Astrocyte of the cerebellum (primary cell): ENCODE measurements at regions not wholly inside any gene's neighbourhood (a gene's known extent, or its start where the extent isn't known, plus 50 kb on each side); places are given as distances from the start of the nearest gene placed in this dataset.
A peak's percentile ranks its signal among the peaks of the same experiment; 100 is the strongest.

ENCODE experiments used
- DNase-seq: peaks from one replicate; pipeline ENCODE4 v3.0.0-alpha.2; 2011; ENCODE audit warnings: low read depth
- H3K4me3 ChIP-seq: 2 replicates; pipeline ENCODE4 v1.5.1; 2011; ENCODE audit warnings: mild to moderate bottlenecking, low read depth, low read length, moderate library complexity
- in situ Hi-C: cut with HindIII; loops from 2 replicates; pipeline ENCODE4 v1.10.0; 2017; ENCODE audit warnings: low sequenced_read_pairs
- TF ChIP-seq, protein P1 (sequence below): IDR thresholded peaks from 2 replicates; pipeline ENCODE4 v1.5.1; 2012; ENCODE audit warnings: low read length, low read depth, moderate library complexity, mild to moderate bottlenecking; ENCODE audit errors: missing control alignments

DNA sequence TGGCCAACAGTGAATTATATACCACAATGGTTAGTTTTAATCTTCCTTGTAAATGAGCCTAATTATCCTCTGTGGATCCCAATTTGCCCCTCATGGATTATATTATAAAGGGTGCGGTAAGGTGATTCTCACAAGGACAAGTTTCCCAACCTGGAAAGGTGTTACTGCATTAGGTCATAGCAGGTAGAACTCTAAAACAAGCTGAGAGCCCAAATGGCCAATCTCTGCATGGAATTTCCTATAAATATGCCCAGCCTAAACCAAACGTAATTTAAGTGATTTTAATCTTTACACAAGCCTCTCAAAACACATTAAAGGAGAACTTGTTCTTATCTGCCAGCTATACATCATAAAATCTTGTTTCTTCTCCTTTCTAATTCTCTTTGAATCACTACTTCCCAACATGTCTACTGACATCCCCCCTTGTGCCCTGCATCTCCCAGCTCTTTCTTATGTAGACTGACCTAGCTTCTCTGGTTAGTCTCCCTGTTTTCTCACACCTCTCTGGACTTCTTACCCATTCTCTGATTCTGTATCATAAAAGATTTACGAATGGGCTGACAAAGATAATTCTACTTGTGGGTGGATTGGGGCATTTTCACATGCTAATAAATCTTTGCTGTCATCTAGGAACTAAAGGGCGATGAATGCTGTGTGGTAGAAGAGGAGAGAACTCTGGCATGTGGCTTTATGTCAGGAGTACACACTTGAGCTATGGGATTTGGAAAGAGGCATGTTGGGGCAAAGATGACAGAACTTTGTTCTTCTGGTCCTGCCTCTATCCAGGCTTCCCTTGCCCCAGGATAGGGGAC, 94.3 kb upstream of the PGRMC2 start:
- TF ChIP-seq, protein P1, sequence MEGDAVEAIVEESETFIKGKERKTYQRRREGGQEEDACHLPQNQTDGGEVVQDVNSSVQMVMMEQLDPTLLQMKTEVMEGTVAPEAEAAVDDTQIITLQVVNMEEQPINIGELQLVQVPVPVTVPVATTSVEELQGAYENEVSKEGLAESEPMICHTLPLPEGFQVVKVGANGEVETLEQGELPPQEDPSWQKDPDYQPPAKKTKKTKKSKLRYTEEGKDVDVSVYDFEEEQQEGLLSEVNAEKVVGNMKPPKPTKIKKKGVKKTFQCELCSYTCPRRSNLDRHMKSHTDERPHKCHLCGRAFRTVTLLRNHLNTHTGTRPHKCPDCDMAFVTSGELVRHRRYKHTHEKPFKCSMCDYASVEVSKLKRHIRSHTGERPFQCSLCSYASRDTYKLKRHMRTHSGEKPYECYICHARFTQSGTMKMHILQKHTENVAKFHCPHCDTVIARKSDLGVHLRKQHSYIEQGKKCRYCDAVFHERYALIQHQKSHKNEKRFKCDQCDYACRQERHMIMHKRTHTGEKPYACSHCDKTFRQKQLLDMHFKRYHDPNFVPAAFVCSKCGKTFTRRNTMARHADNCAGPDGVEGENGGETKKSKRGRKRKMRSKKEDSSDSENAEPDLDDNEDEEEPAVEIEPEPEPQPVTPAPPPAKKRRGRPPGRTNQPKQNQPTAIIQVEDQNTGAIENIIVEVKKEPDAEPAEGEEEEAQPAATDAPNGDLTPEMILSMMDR, result no peak
- DNase-seq, result no peak
- in situ Hi-C loops, result no loop called here
- no peak overlapping the region for H3K4me3 ChIP-seq

DNA sequence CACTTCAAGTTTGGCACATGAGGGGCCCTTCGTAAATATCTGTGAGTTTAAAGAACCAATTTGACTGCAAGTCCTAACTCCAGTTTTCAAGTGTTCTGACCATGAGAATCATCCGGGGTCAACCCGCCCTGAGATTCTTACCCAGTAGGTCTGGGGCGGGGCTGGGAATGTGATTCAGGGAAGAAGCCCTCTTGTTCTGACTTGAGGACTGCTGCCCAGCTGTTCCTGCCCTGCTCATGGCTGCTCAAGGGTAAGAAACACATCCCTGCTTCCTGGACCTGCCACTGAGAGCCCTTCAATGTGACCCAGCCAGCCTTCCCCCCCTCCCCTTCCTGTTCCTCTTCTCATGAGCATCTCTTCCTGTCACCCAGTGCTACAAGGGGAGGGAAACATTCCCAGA, 92.7 kb upstream of the PGRMC2 start:
- TF ChIP-seq, protein P1, result no peak
- in situ Hi-C loops, result no loop called here
- no peak overlapping the region for H3K4me3 ChIP-seq

DNA sequence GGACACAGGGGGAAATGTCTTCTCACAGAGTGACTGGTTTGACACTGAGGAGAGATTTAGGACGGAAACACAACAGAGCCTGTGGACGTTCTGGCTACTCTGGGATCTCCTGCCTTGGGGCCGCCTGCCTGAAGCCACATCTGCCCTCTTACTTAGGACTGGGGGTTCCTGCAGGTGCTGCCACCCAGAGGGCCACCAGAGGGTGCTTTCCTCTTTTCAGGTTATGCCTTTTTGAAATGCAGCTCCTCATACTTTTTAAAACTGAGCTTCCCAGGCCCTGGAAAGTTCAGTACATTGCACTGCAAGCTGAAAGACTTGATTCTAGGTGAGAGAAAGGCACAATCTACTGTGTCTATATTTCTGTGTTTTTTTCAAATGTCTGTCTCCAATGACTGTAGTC, 92.2 kb upstream of the PGRMC2 start:
- H3K4me3 ChIP-seq, result no peak overlapping the region
- in situ Hi-C loops, result no loop called here
- TF ChIP-seq, protein P1, result peak; percentile 62
- DNase-seq, result no peak

More for the DNA sequence above, 92.7 kb upstream of the PGRMC2 start:
- no peak for DNase-seq

DNA sequence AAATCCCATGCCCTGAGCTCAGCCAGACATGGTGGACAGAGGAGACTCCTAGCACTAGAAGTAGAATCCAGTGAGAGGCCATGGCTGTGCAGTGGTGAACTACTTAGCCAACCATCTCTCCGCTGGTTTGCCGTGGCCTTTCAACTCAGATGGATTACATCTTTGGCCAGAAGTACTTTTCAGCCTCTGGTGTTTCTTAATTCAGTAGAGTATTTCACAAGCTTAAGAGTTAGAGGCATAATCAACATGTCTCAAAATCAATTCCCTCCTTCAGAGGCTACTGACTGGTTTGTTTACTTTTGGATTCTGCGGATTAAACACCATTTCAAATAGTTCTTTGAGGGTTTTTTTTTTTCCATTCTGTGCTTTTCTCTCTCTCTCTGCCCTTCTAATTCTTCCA, 91.1 kb upstream of the PGRMC2 start:
- no peak overlapping the region for H3K4me3 ChIP-seq
- no peak for DNase-seq
- in situ Hi-C loops, result no loop called here
- TF ChIP-seq, protein P1, result no peak

DNA sequence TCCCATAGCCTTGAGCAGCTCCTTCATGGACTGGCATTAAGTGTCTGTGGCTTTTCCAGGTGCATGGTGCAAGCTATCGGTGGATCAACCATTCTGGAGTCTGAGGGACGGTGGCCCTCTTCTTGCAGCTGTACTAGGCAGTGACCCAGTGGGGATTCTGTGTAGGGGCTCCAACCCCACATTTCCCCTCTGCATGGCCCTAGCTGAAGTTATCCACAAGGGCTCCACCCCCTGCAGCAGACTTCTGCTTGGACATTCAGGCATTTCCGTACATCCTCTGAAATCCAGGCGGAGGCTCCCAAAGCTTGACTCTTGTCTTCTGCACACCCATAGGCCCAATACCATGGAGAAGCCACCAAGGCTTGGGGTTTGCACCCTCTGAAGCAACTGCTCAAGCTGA, 89.3 kb upstream of the PGRMC2 start:
- in situ Hi-C loops, result no loop called here
- TF ChIP-seq, protein P1, result no peak
- H3K4me3 ChIP-seq, result no peak overlapping the region
- no peak for DNase-seq

DNA sequence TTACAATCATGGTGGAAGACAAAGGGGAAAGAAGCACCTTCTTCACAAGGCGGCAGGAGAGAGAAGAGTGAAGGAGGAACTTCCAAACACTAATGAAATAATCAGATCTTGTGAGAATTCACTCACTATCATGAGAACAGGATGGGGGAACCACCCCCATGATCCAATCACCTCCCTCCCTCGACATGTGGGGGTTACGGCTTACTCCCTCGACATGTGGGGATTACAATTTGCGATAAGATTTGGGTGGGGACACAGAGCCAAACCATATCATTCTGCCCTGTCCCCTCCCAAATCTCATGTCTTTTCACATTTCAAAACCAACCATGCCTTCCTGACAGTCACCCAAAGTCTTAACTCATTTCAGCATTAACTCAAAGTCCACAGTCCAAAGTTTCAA, 88.7 kb upstream of the PGRMC2 start:
- no peak for DNase-seq
- TF ChIP-seq, protein P1, result no peak
- no peak overlapping the region for H3K4me3 ChIP-seq
- in situ Hi-C loops, result no loop called here
